CD4-positive, alpha-beta memory T cell (primary cell): ENCODE measurements at regions not wholly inside any gene's neighbourhood (a gene's known extent, or its start where the extent isn't known, plus 50 kb on each side); places are given as distances from the start of the nearest gene placed in this dataset.
"Not testable (repeated sequence)": the region's sequence is repeated elsewhere in the genome, so short reads cannot be mapped to it uniquely, and the experiment has no call there.

ENCODE experiments used
- CTCF ChIA-PET: fragments of 350-600 bp; sonication (Branson Sonifier 250); formaldehyde crosslinking; loops from one replicate; lab custom pipeline; 2021; ENCODE audit warnings: inconsistent platforms; ENCODE audit not compliant: partially characterized antibody; lab: Charles Lee
- POLR2A ChIA-PET: fragments of 350-600 bp; sonication (Branson Sonifier 250); formaldehyde crosslinking; loops from one replicate; lab custom pipeline; 2021; ENCODE audit not compliant: partially characterized antibody; lab: Charles Lee
- DNase-seq, 5 donors: peaks; one replicate each; pipeline versions ENCODE4 v3.0.0 to v3.0.0-alpha.2; 2020 to 2022; ENCODE audit warnings: mixed read lengths in 1 of 5
- H3K27ac ChIP-seq: one replicate; pipeline ENCODE4 v1.7.0; 2013; ENCODE audit warnings: low read depth, low read length
- H3K27me3 ChIP-seq: 2 replicates; pipeline ENCODE4 v1.7.0; 2013; ENCODE audit warnings: mild to moderate bottlenecking, low read length, moderate library complexity; ENCODE audit not compliant: insufficient read depth
- H3K36me3 ChIP-seq: 2 replicates; pipeline ENCODE4 v1.7.0; 2013; ENCODE audit warnings: mild to moderate bottlenecking, low read length, moderate library complexity; ENCODE audit not compliant: insufficient read depth
- H3K4me1 ChIP-seq: 2 replicates; pipeline ENCODE4 v1.7.0; 2013; ENCODE audit warnings: mild to moderate bottlenecking, low read length, moderate library complexity; ENCODE audit not compliant: insufficient read depth
- H3K4me3 ChIP-seq, 2 donors: one replicate each; pipeline ENCODE4 v1.7.0; 2013; ENCODE audit warnings: low read length in 2 of 2, mild to moderate bottlenecking in 1 of 2
- H3K9me3 ChIP-seq, 2 donors: one replicate each; pipeline ENCODE4 v1.7.0; 2013; ENCODE audit warnings: low read length in 2 of 2, control low read depth in 1 of 2; ENCODE audit not compliant: control insufficient read depth in 1 of 2
- H3K27ac Mint-ChIP-seq, 7 donors: one replicate each; pipeline ENCODE4 v1.8.0; 2020 to 2021; ENCODE audit warnings: mixed read lengths in 7 of 7, mild to moderate bottlenecking in 6 of 7, inconsistent platforms in 3 of 7, moderate library complexity in 3 of 7
- H3K27me3 Mint-ChIP-seq, 2 donors: one replicate each; pipeline ENCODE4 v1.8.0; 2020 to 2021; ENCODE audit warnings: mixed read lengths in 2 of 2
- H3K36me3 Mint-ChIP-seq, 2 donors: one replicate each; pipeline ENCODE4 v1.8.0; 2020 to 2021; ENCODE audit warnings: mixed read lengths in 2 of 2, inconsistent platforms in 1 of 2, mild to moderate bottlenecking in 1 of 2
- H3K4me1 Mint-ChIP-seq, 4 donors: one replicate each; pipeline ENCODE4 v1.8.0; 2020 to 2021; ENCODE audit warnings: mixed read lengths in 4 of 4, mild to moderate bottlenecking in 1 of 4
- H3K4me3 Mint-ChIP-seq, 8 donors: one replicate each; pipeline ENCODE4 v1.8.0; 2020 to 2021; ENCODE audit warnings: mixed read lengths in 8 of 8, mild to moderate bottlenecking in 7 of 8, moderate library complexity in 6 of 8, inconsistent platforms in 3 of 8
- H3K9me3 Mint-ChIP-seq, 8 donors: one replicate each; pipeline ENCODE4 v1.8.0; 2020 to 2021; ENCODE audit warnings: mixed read lengths in 8 of 8, mild to moderate bottlenecking in 5 of 8, inconsistent platforms in 3 of 8, moderate library complexity in 1 of 8
- intact Hi-C: fragments of 100-400 bp; cut with micrococcal nuclease; formaldehyde crosslinking; loops from one replicate; pipeline ENCODE4 v1.15.1; 2023

DNA sequence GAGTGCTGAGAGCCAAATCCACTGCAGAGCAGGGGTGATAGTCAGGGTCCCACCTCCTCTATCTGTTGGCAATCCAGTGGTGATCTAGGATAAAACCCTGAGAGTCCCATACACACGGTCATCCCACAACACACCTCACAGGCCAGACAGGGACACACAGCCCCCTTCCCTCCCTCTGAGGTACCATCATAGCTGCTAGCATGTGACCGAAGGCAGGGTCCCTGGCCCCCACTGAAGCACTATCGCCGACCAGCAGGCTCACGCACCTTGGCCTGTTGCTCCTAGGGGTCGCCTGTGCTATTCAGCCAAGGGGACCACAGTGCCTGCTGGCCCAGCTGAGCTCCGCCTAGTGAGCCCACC is 168.8 kb downstream of the TBC1D2B start:
- H3K9me3 Mint-ChIP-seq, H3K27ac ChIP-seq, H3K36me3 Mint-ChIP-seq, H3K4me3 Mint-ChIP-seq, POLR2A ChIA-PET, H3K27me3 ChIP-seq, H3K4me1 Mint-ChIP-seq, DNase-seq, H3K9me3 ChIP-seq, H3K4me1 ChIP-seq, H3K4me3 ChIP-seq, H3K27ac Mint-ChIP-seq, intact Hi-C loops, H3K36me3 ChIP-seq, H3K27me3 Mint-ChIP-seq: not testable (repeated sequence)
- CTCF ChIA-PET, result interaction anchor here (1.1 to 4.3 kb wide), 3 partner anchors 48 to 332 kb away, joined by 3 to 27 read pairs (median 4); no protein-coding TSS in a partner anchor

DNA sequence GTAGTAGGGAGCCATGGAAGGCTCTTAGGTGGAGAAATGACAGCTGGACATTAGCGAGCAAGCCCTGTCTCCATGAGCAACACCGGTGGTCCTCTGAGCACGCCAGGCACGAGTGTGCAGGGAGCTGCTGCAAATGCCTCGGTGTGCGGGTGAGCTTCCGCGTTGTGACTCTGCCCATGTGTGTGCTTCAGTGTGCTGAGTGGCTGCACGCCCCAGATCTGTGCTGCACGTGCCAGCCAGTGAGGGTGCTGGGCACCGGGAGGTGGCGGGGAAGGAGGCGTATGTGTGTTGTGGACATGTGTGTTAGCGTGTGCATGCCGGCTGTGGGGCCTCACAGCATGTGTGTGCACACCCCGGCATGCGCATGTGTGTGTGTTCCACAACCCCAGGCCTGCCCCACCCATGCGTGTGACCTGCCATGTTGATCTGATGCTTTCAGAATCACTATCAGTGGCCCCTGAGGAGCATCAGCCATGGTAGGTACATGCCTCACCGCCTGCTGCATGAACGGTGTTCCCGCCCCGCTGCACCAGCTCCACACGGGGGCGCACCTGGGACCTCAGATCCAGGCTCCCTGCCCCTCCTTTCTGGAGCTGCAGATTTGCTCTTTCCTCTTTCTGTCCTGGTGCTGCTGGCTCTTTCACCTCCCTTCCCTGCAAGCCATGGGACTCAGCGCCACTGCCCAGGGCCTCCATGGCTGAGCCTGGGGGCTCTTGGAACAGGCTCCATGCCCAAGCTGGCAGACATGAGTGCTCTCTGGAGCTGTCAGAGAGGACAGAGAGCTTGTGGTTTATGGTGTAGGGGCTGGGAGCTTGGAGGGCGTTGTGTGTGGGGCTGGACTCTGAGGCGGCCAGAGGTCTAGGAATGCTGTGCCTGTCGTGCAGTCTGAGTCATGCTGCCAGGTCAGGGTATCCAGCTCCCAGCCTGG is 169.4 kb downstream of the TBC1D2B start:
- Histone ChIP-seq H3K9me3 (no peaks in the 10 kb centered on the region), H3K27ac (no peak overlapping the region), H3K4me1 (no peaks in the 10 kb centered on the region), H3K36me3 (no peaks in the 10 kb centered on the region), H3K27me3 (no peaks in the 10 kb centered on the region), H3K4me3 (no peak overlapping the region)
- CTCF ChIA-PET, result interaction anchor here (0.6 to 4.3 kb wide), 3 partner anchors 48 to 333 kb away, joined by 3 to 27 read pairs (median 4); no protein-coding TSS in a partner anchor
- DNase-seq, result peak in 3 of 5 donors; percentile 12 to 36 (median 18)
- no peak overlapping the region for H3K27ac Mint-ChIP-seq
- H3K4me3 Mint-ChIP-seq, result no peak overlapping the region
- H3K9me3 Mint-ChIP-seq, result no peaks in the 10 kb centered on the region
- no peaks in the 10 kb centered on the region for H3K36me3 Mint-ChIP-seq
- H3K27me3 Mint-ChIP-seq, result peaks cover 2 to 4% of the 10 kb centered on the region in 2 donors
- H3K4me1 Mint-ChIP-seq, result no peaks in the 10 kb centered on the region
- POLR2A ChIA-PET, result no interaction called here
- intact Hi-C loops, result no loop called here

DNA sequence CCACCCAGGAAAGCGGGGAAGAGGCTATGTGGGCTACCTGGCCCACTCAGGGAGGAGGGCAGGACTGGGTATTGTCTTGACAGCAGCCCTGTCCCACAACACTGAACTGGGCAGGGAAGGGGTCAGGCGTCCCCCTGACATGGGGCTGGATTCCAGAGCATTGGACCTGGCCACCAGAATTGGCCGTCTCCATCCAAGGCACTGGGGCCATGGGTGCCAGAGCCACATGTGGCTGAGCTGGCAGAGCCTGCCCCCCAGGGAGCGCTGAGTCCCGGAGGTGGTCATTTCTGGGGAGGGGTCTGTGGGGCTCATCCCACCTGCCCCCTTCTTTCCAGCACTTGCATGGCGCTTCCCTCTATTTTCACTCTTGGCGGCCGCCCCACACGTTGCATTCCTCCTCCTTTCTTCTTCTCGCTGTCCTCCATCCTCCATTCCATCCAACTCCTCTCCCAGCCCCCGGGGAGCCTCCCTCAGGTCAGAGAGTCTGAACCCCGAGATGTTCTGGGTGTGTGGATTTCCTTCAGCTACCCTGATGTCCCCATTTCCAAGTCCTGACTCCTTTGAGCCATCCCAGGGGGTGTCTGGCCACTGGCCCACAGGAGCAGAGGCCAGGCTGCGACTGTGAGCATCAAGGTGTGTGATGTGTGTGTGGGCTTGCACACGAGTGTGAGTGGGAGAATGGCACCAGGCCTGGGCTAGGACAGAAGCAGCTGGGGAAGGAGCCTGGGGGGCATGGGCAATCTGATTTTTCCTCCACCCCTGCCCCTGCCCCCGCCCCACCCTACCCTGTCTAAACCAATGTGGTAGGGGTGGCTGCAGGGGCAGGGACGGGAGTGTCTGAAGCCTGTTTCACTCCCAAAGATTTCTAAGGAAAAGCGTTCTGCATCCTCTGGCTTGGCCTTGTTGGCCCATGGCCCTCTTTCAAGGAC is 171.2 kb downstream of the TBC1D2B start:
- H3K27ac ChIP-seq, H3K27ac Mint-ChIP-seq, H3K27me3 ChIP-seq, H3K27me3 Mint-ChIP-seq, H3K36me3 Mint-ChIP-seq, DNase-seq, CTCF ChIA-PET, H3K9me3 ChIP-seq, H3K4me1 ChIP-seq, H3K4me1 Mint-ChIP-seq, H3K36me3 ChIP-seq, POLR2A ChIA-PET, H3K4me3 Mint-ChIP-seq, intact Hi-C loops, H3K9me3 Mint-ChIP-seq, H3K4me3 ChIP-seq: not testable (repeated sequence)

DNA sequence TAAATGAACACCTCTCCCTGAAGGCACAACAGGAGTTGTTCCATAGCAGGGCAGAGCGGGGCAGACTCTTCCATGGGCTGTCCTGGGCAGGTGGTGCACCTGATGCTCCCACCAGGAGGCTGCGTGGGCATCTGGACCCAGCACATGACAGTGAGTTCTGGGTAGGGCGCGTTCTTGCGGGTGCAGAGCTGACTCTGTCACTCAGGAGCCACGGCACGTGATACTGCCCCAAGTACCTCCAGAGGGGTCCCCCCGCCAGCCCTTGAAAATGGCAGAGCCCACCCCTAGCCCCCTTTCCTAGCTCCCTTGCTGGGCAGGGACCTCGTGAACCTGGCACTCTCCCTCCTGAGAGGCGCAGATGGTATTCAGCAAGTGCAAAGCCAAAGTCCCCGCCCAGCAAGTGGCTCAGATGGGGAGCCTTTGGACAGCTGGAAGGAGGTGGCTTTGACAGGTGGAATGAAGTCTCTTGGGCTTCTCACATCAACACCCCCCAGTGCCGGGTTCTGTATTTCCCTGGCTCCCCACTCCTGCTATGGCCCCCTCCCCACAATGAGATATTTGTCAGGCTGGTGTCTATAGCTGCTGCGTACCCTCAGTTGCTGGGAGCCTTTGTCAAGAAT is 172.1 kb downstream of the TBC1D2B start:
- Histone ChIP-seq H3K36me3 (no peaks in the 10 kb centered on the region), H3K9me3 (no peaks in the 10 kb centered on the region), H3K4me3 (no peak overlapping the region), H3K4me1 (no peaks in the 10 kb centered on the region), H3K27ac (no peak overlapping the region), H3K27me3 (no peaks in the 10 kb centered on the region)
- Mint-ChIP-seq H3K27me3 (peaks cover 2 to 4% of the 10 kb centered on the region in 2 donors), H3K4me1 (no peaks in the 10 kb centered on the region), H3K9me3 (no peaks in the 10 kb centered on the region), H3K27ac (peak overlapping the region in 1 of 7 donors; percentile 32), H3K4me3 (no peak overlapping the region), H3K36me3 (no peaks in the 10 kb centered on the region)
- CTCF ChIA-PET, result no interaction called here
- intact Hi-C loops, result no loop called here
- no peak for DNase-seq
- POLR2A ChIA-PET, result no interaction called here

DNA sequence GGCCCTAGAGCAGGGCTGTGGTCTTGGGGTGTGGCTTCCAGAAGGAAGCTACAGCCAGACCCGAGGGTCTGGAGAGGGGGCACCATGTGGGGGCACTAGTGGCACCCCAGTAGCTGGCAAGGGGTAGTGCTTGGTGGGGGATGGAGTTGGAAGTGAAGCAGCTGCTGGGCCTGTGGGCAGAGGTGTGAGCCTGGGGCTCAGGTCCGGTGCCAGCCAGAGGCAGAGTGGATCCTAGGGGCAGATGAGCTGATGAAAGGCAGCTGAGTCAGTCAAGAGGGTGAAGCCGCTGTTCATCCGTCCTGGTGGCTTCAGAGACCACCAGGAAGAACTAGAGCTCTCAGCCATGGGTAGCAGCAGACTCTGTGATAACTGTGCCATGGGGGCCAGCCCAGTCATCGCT is 172.6 kb downstream of the TBC1D2B start:
- intact Hi-C loops, result no loop called here
- Histone ChIP-seq H3K27ac (no peak overlapping the region), H3K4me1 (no peaks in the 10 kb centered on the region), H3K36me3 (no peaks in the 10 kb centered on the region), H3K4me3 (no peak overlapping the region), H3K9me3 (no peaks in the 10 kb centered on the region), H3K27me3 (no peaks in the 10 kb centered on the region)
- CTCF ChIA-PET, result no interaction called here
- H3K36me3 Mint-ChIP-seq, result no peaks in the 10 kb centered on the region
- no peak for DNase-seq
- POLR2A ChIA-PET, result no interaction called here
- H3K27me3 Mint-ChIP-seq, result peaks cover 2 to 4% of the 10 kb centered on the region in 2 donors
- H3K9me3 Mint-ChIP-seq, result no peaks in the 10 kb centered on the region
- no peaks in the 10 kb centered on the region for H3K4me1 Mint-ChIP-seq
- no peak overlapping the region for H3K27ac Mint-ChIP-seq
- H3K4me3 Mint-ChIP-seq, result no peak overlapping the region

DNA sequence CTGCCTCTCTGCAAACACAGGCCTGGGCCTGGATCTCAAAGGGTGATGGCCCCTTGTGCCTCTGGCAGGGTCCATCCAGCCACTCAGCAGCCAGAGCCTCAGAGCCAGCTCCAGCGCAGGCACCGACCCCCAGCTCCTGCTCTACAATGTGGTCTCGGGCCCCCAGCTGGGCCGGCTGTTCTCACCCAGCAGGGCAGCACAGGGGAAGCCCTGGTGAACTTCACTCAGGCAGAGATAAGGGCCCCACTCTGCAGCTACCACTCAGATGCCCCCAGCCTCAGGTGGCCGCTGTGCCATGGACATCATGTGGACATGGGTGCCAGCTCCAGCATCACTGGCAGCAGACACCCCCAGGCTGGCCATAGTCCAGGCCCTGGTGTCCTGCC is 173.1 kb downstream of the TBC1D2B start:
- Histone ChIP-seq H3K9me3 (no peaks in the 10 kb centered on the region), H3K36me3 (no peaks in the 10 kb centered on the region), H3K27me3 (no peaks in the 10 kb centered on the region), H3K27ac (no peak overlapping the region), H3K4me1 (no peaks in the 10 kb centered on the region), H3K4me3 (no peak overlapping the region)
- no peak for DNase-seq
- no peaks in the 10 kb centered on the region for H3K9me3 Mint-ChIP-seq
- no peak overlapping the region for H3K27ac Mint-ChIP-seq
- H3K36me3 Mint-ChIP-seq, result no peaks in the 10 kb centered on the region
- ChIA-PET CTCF (no interaction called here), POLR2A (no interaction called here)
- H3K4me1 Mint-ChIP-seq, result no peaks in the 10 kb centered on the region
- H3K4me3 Mint-ChIP-seq, result no peak overlapping the region
- intact Hi-C loops, result no loop called here
- peaks cover 0 to 4% of the 10 kb centered on the region in 2 donors for H3K27me3 Mint-ChIP-seq
